GM19452 (cell line): ENCODE measurements at regions not wholly inside any gene's neighbourhood (a gene's known extent, or its start where the extent isn't known, plus 50 kb on each side); places are given as distances from the start of the nearest gene placed in this dataset.
"Not testable (repeated sequence)": the region's sequence is repeated elsewhere in the genome, so short reads cannot be mapped to it uniquely, and the experiment has no call there.

ENCODE experiments used
- ATAC-seq: cut with Tn5 transposase; IDR thresholded peaks from one replicate; pipeline ENCODE4 v1.9.1; 2021; ENCODE audit not compliant: unreplicated experiment

GRCh38 chr6:149127212-149127611 is 190.3 kb upstream of the TAB2 start:
- ATAC-seq = no peak

- ATAC-seq = no peak
Measured at GRCh38 chr6:149128489-149129145, 188.9 kb upstream of the TAB2 start.

DNA sequence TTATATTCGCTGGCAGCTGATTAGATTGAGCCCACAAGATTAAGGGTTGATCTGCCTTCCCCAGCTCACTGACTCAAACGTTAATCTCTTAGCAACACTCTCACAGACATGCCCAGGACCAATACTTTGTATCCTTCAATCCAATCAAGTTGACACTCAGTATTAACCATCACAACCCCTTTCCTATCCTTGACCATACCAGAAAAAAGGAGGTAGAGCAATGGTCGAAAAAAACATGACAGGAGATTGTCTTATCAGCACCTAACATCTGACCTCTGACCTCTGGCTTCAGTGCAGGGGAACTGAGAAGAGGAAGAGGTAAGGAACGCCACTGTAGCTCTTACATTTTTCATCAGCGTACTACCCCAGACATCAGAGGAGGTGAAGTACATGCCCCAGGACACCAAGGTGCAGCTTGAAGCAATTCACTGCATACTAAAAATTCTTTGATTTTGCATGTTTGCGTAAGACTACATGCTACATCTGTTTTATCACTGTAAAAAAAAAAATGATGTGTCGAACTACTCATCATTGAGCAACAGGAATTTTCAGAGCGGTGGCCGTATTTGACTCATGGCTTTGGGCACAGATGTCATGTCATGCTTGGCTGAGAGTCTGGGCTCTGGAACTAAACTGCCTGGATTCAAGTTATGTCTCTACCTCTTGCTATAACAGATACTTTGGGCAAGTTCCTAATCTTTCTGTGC is 188.0 kb upstream of the TAB2 start:
- no peak for ATAC-seq

DNA sequence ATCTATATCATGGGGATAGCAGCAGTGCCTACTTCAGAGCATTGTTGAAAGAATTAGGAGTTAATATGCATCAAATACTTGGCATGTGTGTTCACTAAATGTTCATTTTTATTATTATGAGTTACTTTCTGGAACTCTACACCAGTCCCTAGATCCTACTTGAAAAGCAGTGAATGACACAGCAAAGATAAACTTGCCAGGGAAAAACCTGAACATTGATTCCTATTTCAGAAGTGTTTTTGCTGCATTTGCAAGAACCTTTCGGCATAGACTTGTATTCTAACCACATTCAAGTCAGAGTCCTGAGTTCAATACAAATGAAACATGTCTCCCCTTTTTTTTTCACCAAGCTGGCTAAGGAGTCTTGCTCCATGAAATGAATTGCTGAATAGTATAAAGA is 187.4 kb upstream of the TAB2 start:
- no peak for ATAC-seq

DNA sequence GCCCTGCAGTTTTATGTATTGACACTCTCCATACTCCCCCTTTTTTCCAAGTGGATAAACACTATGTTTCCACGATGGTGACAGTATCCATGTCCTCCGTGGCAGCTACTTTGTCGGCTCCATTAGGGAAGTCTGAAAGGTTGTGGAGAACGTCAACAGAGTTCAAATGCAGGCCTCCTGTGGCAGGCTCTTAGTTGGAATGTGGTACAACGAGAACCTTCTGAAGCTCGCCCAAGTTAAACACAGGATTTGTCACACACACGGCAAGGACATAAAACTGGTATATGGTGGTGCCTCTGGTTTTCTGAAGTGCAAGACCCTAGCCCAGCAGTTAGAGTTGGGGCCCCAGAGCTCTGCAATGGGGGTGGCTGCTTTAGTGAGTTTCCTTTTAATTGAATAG is 187.0 kb upstream of the TAB2 start:
- no peak for ATAC-seq

DNA sequence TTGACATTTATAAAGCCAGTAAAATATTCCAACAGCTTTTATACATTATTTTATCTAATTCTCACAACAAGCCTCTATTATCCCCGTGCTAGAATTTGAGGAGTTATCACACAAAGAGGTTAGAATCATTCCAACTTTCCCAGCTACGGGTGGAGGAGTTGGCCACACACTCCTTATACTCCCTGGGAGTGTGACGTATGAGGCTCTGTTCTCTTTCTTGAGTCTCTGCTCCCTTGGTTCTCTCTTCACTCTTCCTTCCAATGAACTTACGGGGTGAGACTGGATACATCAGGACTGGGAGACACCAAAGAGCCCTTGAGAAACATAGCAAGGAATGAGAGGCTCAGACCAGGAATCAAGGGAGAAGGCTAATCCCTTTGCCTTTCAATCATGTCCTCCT is 185.6 kb upstream of the TAB2 start:
- ATAC-seq = no peak

DNA sequence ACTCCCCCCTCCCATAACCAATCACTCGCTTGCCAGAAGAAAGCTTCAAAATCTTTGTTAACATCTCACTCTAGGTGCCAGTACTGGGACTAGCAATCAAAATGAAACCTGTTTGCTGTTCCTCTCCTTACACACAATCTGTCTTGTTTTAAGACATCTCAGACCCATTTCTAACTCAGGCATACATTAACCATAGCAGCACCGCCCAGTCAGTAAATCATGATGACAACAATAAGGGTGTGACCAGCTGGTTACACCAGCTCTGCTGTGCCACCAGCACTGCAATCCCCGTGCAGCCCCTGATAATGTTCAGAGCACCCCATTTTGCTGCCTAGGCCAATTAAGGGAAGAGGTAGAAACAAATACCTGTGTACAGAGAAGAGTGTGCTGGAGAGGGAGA is 185.2 kb upstream of the TAB2 start:
- no peak for ATAC-seq

DNA sequence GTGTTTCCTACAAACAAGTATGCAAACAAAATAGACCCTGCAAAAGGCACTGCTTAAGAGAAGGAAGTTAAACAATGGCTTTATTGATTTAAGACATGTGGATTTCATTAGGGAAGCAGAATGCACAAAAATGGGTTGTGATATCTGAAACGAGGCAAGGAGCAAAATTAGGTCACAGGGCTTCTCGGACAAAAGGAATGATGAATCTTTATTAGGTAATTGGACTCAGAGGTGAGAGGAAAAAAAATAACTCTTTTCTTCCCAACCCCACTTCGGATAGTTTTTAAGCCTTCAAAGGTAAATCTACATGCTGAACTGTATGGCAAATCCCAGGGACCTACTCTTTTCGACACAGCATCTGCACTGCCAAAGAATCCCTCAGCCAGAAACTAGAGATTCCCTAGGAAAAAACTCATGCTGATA is 183.0 kb upstream of the TAB2 start:
- no peak for ATAC-seq

DNA sequence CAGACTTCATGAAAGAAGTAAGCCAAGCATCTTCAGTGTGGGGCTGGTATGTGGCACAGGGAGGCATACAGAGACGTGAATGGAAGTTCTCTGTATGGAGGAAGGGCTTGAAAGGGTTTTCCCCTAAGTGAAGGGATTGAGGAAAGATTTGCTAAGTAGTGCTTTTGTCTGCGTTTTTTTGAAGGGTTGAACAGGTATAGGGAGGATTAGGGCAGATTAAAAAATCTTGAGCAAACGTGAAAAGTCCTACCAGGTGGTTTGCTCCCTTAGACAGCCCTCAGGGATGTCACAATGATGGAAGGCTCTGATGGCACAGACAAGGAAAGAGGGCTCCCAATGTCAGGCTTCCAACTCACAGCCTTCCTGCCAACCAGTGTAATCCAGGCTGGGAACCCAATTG is 181.7 kb upstream of the TAB2 start:
- no peak for ATAC-seq

DNA sequence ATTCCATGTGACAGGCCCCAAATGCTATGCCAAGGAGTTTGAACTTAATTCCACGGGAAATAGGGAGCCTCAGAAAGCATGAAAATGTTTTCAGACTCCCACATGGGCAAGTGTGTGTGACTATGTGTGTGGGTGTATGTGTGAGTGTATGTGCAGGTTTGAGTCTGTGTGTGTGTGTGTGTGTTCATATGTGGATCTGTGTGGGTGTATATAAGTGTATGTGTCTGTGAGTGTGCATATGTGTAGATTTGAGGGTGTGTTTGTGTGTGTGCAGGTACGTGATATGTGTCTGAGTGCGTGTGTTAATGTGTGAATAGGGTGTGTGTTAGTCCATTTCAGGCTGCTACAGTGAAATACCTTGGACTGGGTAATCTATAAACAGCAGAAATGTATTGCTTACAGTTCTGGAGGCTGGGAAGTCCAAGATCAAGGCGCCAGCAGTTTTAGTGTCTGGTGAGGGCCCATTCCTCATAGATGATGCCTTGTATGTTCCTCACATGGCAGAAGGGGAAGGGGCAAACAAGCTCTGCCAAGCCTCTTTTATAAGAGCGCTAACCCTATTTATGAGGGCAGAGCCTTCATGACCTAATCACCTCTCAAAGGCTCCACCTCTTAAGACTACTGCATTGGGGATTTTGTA is 181.1 kb upstream of the TAB2 start:
- no peak for ATAC-seq

GRCh38 chr6:149136913-149137286 is 180.6 kb upstream of the TAB2 start:
- ATAC-seq = no peak

- no peak for ATAC-seq
Measured at GRCh38 chr6:149137594-149137993, 179.9 kb upstream of the TAB2 start.

- no peak for ATAC-seq
Measured at GRCh38 chr6:149138089-149138488, 179.4 kb upstream of the TAB2 start.

DNA sequence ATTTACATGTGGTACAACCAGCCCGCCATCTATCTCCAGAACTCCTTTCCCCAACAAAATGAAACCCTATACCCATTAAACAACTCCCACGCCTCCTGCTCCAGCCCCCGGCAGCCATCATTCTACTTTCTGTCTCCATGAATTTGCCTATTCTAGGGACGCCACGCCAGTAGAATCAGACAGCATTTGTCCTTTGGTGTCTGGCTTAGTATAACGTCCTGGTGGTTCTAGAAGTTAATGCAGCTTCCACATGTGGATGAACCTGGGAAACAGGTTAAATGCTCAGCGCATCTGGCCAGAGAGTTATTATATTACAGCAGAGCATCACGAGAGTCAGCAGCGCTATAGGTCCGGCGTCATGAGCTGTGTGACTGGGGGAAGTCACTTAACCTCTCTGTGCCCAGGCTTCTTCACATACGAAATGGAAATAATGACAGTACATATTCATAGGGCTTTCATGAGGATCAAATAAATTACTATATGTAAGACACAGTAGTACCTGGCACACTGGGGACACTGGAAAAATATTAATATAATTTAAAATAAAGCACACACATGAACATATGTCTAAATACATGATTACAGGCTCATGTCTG is 178.7 kb upstream of the TAB2 start:
- no peak for ATAC-seq

GRCh38 chr6:149139782-149140136 is 177.8 kb upstream of the TAB2 start:
- ATAC-seq = no peak

- peak; percentile 79 for ATAC-seq
Measured at GRCh38 chr6:149140137-149140909, 177.2 kb upstream of the TAB2 start.

GRCh38 chr6:149140910-149141290 is 176.6 kb upstream of the TAB2 start:
- ATAC-seq = peak; percentile 69

DNA sequence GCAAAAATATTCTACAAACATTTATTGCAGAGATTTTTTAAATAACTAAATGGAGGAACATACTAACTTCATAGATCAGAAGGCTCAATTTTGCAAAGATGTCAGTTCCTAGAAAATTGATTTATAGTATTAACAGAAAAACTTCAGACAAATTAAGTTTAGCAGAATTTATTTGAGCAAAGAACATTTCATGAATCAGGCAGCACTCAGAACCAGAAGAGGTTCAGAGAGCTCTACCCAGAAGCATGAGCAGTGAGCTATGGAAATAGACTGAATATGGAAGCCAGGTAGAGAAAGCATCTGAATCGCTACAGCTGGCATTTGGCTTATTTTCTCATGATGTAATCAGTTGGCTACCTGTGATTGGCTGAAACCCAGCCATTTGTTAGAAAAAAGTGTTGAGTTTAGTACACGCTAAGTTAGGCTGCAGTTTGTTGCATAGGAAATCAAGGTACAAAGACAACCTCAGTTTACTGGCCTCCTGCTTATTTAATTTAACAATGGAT is 174.5 kb upstream of the TAB2 start:
- no peak for ATAC-seq

- ATAC-seq = not testable (repeated sequence)
Measured at GRCh38 chr6:149145800-149146199, 171.7 kb upstream of the TAB2 start.

- no peak for ATAC-seq
Measured at GRCh38 chr6:149147195-149147594, 170.3 kb upstream of the TAB2 start.
